Ishikawa (cell line): ENCODE measurements at regions not wholly inside any gene's neighbourhood (a gene's known extent, or its start where the extent isn't known, plus 50 kb on each side); places are given as distances from the start of the nearest gene placed in this dataset.

ENCODE experiments used
- CEBPB ChIP-seq: IDR thresholded peaks from 2 replicates; pipeline ENCODE4 v1.6.1; 2012
- CREB1 ChIP-seq: IDR thresholded peaks from 2 replicates; pipeline ENCODE4 v1.6.1; 2012; ENCODE audit warnings: low read depth
- EGR1 ChIP-seq: IDR thresholded peaks from 2 replicates; pipeline ENCODE4 v1.6.1; 2012
- EP300 ChIP-seq: IDR thresholded peaks from 2 replicates; pipeline ENCODE4 v1.6.1; 2012; ENCODE audit warnings: borderline replicate concordance
- FOXM1 ChIP-seq: IDR thresholded peaks from 2 replicates; pipeline ENCODE4 v1.6.1; 2012; ENCODE audit warnings: low read depth, borderline replicate concordance
- MAX ChIP-seq: IDR thresholded peaks from 2 replicates; pipeline ENCODE4 v1.6.1; 2012
- NFIC ChIP-seq: IDR thresholded peaks from 2 replicates; pipeline ENCODE4 v1.6.1; 2012
- RAD21 ChIP-seq: IDR thresholded peaks from 2 replicates; pipeline ENCODE4 v1.6.1; 2012; ENCODE audit warnings: low read depth
- TAF1 ChIP-seq: IDR thresholded peaks from 2 replicates; pipeline ENCODE4 v1.6.1; 2012; ENCODE audit warnings: low read depth, mild to moderate bottlenecking
- TCF12 ChIP-seq: IDR thresholded peaks from 2 replicates; pipeline ENCODE4 v1.6.1; 2012; ENCODE audit warnings: low read depth
- TEAD4 ChIP-seq: IDR thresholded peaks from 2 replicates; pipeline ENCODE4 v1.6.1; 2012
- YY1 ChIP-seq: IDR thresholded peaks from 2 replicates; pipeline ENCODE4 v1.6.1; 2012; ENCODE audit warnings: low read depth
- ZBTB7A ChIP-seq: IDR thresholded peaks from 2 replicates; pipeline ENCODE4 v1.6.1; 2012; ENCODE audit warnings: low read depth
- TF ChIP-seq, protein P1 (sequence below): IDR thresholded peaks from 2 replicates; pipeline ENCODE4 v1.6.1; 2012; ENCODE audit warnings: low read depth, mild to moderate bottlenecking
- TF ChIP-seq, protein P2 (sequence below): IDR thresholded peaks from 2 replicates; pipeline ENCODE4 v1.6.1; 2012

- TF ChIP-seq ZBTB7A (no peak), RAD21 (no peak), TAF1 (no peak), EP300 (no peak), CREB1 (no peak), CEBPB (no peak), EGR1 (no peak), TCF12 (no peak), TEAD4 (no peak), FOXM1 (no peak), NFIC (no peak), MAX (no peak), YY1 (no peak)
- TF ChIP-seq, protein P1, sequence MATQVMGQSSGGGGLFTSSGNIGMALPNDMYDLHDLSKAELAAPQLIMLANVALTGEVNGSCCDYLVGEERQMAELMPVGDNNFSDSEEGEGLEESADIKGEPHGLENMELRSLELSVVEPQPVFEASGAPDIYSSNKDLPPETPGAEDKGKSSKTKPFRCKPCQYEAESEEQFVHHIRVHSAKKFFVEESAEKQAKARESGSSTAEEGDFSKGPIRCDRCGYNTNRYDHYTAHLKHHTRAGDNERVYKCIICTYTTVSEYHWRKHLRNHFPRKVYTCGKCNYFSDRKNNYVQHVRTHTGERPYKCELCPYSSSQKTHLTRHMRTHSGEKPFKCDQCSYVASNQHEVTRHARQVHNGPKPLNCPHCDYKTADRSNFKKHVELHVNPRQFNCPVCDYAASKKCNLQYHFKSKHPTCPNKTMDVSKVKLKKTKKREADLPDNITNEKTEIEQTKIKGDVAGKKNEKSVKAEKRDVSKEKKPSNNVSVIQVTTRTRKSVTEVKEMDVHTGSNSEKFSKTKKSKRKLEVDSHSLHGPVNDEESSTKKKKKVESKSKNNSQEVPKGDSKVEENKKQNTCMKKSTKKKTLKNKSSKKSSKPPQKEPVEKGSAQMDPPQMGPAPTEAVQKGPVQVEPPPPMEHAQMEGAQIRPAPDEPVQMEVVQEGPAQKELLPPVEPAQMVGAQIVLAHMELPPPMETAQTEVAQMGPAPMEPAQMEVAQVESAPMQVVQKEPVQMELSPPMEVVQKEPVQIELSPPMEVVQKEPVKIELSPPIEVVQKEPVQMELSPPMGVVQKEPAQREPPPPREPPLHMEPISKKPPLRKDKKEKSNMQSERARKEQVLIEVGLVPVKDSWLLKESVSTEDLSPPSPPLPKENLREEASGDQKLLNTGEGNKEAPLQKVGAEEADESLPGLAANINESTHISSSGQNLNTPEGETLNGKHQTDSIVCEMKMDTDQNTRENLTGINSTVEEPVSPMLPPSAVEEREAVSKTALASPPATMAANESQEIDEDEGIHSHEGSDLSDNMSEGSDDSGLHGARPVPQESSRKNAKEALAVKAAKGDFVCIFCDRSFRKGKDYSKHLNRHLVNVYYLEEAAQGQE, result no peak
- TF ChIP-seq, protein P2, sequence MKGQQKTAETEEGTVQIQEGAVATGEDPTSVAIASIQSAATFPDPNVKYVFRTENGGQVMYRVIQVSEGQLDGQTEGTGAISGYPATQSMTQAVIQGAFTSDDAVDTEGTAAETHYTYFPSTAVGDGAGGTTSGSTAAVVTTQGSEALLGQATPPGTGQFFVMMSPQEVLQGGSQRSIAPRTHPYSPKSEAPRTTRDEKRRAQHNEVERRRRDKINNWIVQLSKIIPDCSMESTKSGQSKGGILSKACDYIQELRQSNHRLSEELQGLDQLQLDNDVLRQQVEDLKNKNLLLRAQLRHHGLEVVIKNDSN, result no peak
Measured at GRCh38 chr2:239767021-239767905, 257.9 kb downstream of the NDUFA10 start.

GRCh38 chr2:239765911-239766310 is 259.2 kb downstream of the NDUFA10 start:
- TF ChIP-seq EGR1 (no peak), TCF12 (no peak), YY1 (no peak), CEBPB (no peak), FOXM1 (no peak), MAX (no peak)

DNA sequence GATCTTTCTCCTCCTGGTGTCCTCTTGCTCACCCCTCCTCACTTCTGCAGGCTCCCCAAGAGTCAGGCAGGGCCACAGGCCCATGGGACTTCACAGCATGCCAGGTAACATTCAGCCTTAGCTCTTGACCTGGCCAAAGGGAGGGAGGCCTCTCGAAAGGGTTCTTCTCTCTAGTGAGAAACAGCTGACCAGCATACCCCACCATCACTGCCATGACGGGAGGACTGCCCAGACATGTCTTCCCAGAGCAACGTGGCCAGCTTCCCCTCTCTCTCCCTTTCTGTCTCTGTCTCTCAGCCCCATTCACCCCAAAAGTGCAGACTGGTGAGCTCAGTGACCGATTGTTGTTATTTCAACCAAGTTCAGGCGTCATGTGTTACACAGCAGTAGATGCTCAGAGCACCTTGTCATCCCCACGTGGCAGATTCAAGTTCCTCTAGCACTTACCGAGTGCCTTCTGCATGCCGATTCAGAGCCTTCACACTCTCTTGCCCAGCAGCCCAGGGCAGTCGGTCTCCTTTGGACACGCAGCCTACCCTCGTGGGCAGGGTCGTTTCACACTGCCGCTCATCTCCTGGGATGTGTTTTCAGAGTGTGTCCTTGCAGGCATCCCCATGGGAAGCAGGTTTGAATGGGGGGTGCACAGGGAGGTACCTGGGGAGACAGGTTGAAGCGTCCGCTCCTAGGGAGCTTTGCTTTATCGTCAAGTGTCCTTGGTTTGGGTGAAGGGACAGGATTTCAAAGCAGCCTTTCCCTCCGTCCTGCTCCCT is 259.9 kb downstream of the NDUFA10 start:
- TF ChIP-seq TEAD4 (no peak), NFIC (no peak), FOXM1 (no peak), ZBTB7A (no peak), RAD21 (no peak)

DNA sequence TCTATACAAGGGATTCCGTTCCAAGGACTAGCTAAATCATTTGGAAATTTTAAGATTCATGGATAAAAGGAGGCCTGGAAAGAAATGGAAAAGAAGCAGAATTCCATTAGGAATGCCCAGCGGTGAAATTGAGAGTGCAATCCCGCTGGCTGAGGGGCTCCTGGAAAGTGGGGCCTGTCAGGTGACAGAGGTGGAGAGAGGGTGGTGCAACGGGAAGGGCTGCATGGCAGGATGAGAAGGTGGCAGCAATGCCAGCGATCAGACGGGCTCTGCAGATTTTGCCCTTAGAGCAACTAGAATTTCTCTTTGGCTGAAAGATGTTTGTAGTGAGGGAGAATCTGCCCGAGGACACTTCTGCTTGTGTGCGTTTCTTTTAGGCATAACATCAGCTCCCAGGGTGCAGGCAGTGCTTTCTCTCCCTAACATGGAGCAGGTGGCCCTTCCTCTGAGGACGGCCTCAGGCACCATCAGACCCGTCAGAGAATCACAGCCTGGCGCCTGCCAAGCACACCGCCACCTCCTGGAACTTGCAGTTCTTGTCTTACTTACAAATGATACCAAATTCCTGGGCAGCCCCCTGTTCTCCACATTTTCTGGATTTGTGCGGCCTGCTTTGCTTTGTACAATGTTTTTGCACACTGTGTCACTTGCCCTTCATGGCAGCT is 261.6 kb downstream of the NDUFA10 start:
- TF ChIP-seq CREB1 (no peak), CEBPB (no peak), ZBTB7A (no peak), RAD21 (no peak), EP300 (no peak), TEAD4 (no peak), MAX (no peak), TAF1 (no peak), TCF12 (no peak), EGR1 (no peak), YY1 (no peak), NFIC (no peak), FOXM1 (no peak)
- TF ChIP-seq, protein P1, result no peak
- TF ChIP-seq, protein P2, result no peak
